T-helper 9 cell (primary cell): ENCODE measurements at regions not wholly inside any gene's neighbourhood (a gene's known extent, or its start where the extent isn't known, plus 50 kb on each side); places are given as distances from the start of the nearest gene placed in this dataset.

ENCODE experiments used
- DNase-seq: peaks from one replicate; pipeline ENCODE4 v3.0.0-alpha.2; 2020

DNA sequence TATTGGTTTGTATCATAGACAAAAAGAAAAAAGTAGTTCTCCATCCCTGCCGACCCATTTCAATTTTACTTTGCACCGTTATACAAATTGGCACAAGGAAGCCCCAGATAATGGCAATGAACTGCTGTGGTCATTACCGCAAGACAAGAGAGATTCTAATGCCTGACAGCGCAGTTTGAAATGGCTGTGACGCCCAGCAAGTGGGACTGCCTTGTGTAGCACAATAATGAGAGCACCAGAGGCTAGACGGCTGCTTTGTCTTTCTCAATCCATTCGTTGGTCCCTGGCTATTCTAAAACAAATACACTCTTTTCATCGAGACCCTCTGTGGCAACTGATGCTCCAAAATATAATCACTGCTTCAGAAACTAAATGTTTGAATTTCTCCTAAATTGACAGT lies 192.4 kb upstream of the NEIL3 start:
- DNase-seq: no peak

DNA sequence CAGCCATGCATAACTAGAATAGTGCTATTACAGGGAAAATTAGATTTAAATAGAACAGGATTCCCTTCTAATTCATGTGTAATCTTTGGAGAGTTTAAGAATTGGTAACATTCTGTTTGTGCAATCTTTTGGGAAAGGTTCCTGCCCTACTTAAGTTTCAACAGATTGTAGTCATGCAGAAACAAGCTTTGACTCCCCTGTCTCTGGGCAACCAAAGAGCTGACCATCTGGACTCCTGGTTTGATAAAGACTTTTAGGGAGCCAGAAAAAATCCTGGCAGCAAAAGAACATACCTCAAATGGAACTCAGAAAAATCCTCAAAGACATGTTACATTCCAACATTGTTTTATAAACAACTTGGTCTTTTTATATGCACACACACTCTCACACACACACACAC lies 191.1 kb upstream of the NEIL3 start:
- DNase-seq: no peak

DNA sequence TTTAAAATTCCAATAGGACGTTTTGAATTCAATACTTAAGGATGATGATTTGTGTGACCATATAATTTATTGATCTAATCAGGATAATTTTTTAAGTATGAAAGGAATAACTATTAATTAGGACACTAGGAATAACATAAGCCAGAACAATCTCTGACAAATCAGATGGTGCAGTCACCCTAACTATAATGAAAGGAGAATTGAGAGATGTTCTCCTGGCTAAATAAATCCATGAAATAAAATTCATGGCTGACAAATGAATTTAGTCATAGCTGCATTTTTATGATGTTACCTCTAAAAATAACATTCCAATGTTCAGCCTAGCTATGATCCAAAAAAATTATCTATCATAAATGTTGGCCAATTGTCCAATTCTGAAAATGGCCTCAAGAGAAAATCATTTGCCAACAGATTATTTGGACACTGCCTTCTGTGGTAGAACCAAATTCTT lies 190.6 kb upstream of the NEIL3 start:
- no peak for DNase-seq

DNA sequence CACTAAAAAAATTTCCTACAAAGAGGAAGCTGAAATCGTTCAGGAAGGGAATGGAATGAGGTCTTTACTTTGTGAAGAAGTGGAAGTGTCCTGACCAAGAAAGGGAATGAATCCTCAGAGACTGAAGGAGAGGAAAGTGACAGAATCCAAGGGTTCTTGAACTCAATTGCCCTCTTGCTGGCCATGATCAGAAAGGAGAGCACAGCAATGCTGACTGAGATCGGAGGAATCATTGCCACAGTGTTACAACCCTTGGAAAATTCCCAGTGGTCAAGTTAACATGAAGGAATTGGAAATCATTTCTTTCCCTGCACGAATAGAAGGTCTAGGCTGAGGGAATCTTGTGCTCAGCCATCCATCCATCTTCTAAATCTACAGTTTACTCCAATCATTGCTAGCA lies 190.0 kb upstream of the NEIL3 start:
- DNase-seq: no peak

DNA sequence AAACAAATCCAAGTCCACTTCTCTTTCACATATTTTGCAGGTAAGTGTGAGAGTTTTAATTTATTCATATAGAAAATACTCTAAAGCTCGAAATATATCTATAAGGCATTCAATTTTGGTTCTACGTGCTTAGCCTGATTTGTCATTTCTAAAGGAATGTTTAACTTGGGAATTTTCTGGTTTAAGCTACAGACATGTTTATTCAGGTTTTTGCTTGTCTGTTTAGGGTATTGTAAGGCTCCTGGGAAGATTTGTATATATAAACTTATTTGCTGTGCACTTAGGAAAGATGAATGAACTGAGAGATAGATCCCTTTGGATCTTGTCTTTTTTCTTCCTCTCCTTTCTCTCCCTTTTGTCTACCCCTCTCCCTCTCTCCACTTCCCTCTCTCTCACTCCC lies 185.9 kb upstream of the NEIL3 start:
- DNase-seq: no peak

DNA sequence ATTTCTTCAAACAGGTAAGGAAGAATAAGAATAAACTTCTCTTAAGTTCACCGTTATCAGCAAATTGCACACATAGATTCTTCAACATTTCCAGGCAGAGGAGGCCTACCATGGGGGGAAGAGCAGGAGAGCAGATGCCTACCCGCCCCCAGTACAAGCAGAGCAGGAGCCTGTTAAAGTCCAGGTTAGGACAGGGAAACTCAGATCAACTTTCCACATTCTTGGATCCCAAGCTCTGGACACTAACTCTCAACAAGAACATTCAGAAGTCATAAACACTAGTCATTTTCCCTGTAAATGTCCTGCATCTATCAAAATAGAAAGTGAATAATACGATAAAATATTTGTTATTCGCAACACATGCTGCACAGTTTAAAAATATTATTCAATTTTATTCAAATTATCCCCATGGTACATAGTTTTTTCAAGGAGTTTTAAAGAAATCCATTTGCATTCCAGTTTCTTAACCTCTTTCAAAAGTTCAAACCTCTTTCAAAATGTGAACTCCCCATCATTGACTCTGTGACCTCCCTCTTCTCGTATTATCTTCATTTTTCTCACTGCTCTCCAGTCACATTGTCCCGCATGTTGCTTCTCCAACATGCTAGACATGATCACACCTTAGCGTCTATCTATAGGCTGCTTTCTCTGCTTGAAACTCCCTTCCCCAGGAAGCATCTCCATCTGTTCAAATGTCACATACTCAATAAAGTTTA lies 185.2 kb upstream of the NEIL3 start:
- no peak for DNase-seq

DNA sequence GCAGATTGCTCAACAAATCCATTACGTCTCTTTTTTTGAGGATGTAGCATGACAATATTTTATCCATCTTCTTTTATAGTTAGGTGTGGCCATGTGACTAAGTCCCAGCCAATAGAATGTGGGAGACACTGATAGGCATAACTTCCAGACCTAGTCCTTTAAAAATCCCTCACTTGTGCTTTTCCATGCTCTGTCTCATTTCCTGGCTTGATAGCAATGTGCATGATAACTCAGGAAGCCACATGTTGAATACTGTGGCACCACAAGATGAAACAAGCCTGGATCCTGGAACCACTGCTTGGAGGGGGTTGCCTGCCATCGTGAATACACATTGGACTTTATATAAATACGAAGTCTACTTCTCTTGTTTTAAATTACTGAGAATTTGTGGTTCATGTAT lies 184.0 kb upstream of the NEIL3 start:
- DNase-seq: no peak

DNA sequence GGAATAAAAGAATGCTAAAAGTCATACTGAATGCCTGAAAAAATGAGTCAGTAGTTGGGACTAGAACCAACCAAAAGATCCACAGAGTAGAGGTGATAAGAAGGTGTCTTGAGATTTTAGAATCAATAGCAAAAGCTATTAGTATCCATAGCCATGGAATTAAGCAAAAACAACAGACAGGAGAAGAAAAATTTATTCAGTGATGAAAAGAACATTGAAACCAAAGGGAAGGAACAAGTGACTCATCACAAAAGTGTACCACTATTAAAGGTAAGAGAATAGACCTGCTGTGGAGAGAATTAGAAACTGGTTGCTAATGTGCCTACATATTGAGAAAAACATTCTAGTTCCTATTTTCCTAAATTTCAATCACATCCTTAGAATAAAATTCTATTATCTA lies 182.0 kb upstream of the NEIL3 start:
- no peak for DNase-seq

DNA sequence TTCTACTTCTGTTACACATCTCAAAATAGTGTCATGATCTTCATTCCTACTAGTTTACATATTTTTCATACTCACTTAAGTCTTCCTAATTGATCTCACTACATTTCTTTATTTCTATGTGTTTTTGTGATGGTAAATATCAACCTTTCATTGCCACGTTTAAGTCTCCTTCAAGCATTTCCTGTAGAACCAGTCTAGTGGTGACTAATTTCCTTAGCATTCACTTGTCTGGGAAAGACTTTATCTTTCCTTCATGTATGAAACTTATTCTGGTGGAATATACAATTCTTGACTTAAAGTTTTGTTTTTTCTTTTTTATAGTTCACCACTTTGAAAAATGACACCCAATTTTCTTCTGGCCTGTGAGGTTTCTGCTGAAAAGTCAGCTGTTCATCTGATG lies 181.4 kb upstream of the NEIL3 start:
- DNase-seq: no peak

DNA sequence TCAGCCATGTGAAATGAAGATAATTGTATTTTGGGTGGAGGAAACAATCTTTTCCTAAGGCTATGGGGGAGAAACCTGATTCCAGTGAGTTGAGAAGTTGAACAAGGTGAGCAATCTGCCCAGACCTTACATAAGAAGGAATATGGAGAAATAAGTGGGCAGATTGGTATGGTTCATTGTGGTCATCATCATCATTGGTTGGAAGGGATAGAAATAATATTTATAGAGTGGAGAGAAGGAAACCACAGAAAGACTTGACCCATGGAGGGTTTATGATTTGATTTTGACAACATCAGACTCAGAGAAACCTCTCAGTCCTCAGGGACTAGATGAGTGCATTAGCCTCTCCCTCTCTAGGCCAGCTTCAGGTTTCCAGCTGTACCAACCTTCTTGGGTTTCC lies 177.9 kb upstream of the NEIL3 start:
- no peak for DNase-seq

DNA sequence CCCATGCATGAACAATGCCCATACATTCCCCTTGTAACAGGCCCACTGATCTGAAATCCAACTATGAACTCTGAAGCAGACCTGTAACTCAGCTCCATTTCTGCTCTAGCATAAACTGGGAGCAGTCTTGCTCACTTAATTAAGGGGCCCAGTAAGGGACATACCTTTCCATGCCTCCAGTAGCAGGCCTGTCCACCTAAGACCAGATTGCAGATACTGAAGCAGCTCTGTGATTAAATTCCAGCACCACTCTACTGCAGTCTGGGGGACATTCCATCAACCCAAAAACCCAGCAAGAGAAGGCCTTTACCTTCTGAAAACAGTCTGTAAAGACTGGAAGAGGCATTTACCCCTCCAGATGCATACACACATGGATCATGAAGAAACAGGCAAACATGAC lies 162.0 kb upstream of the NEIL3 start:
- DNase-seq: no peak

DNA sequence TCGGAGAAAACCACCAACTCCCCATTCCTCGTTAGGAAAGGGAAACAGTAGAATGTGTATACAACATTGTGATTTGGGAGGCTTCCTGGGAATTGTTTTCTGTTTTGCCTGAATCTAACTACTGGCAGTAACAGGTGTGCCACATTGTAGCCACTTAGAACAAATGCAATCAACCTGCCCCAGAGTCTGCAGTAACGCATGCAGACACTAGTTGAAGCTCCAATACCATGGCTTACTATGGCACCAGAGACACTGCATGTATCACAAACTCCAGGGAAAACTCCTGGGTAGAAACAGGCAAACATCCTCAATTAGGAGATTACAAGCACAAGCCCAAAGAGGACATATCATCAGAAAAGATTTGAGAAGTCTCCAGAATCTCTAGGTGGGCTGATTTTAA lies 154.2 kb upstream of the NEIL3 start:
- no peak for DNase-seq

DNA sequence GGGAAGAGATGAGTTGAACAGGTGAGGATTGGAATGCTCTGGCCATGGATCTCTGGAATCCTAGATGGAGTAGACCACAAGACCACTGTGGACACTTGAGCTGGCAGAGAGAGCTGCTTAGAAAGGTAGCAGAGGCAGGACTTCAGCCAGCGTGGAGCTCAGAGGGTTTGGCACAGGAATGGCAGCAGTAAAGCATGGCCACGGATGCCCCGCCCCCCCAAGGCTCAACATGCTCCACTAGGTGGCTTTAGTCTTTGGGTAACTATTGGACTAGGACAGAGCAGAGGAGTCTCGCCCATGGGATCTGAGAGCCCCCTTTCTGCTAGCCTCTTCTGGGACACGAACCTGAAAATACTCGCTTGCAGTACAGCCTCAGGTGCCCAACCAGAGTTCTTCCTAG lies 150.1 kb upstream of the NEIL3 start:
- no peak for DNase-seq

DNA sequence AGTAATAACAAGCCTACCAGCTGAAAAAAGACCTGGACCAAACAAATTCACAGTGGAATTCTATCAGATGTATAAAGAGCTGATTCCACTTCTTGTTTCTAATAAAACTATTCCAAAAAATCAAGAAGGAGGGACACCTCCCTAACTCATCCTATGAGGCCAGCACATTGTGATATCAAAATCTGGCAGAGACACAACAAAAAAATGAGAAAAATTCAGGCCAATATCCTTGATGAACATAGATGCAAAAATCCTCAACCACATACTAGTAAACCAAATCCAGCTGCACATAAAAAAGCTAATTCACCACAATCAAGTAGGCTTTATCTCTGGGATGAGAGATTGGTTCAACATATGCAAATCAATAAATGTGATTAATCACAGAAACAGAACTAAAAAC lies 147.9 kb upstream of the NEIL3 start:
- no peak for DNase-seq

DNA sequence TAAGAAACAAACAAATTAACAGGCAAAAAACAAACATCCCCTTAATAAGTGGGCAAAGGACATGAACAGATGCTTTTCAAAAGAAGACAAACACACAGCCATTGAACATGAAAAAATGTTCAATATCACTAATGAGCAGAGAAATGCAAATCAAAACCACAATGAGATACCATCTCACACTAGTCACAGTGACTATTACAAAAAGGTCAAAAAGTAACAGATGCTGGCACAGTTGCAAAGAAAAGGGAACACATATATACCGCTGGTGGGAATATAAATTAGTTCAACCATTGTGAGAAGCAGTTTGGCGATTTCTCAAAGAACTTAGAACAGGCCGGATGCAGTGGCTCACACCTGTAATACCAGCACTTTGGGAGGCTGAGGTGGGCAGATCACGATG lies 146.1 kb upstream of the NEIL3 start:
- DNase-seq: no peak

DNA sequence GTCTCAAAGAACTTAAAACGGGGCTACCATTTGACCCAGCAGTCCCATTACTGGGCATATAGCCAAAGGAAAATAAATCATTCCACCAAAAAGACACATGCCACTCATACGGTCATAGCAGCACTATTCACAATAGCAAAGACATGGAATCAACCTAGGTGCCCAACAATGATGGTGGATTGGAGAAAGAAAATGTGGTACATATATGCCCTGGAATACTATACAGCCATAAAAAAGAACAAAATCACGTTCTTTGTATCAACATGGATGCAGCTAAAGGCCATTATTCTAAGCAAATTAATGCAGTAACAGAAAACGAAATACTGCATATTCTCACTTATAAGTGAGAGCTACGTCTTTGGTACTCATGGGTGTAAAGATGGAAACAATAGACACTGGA lies 138.1 kb upstream of the NEIL3 start:
- no peak for DNase-seq

DNA sequence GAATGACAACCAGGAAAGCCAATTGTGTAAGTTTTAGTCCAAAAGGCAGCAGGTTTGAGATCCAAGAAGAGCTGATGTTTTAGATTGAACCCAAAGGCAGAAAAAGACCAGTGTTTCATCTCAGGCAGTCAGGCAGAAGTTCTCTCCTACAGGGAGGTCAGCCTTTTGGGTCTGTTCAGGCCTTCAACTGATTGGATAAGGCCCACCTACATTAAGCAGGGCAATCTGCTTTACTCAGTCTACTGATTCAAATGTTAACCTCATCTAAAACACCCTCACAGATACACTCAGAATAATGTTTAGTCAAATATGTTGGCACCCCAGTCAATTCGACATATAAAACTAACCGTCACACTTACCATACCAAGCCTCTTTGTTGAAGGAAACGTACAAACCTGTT lies 134.2 kb upstream of the NEIL3 start:
- DNase-seq: no peak

DNA sequence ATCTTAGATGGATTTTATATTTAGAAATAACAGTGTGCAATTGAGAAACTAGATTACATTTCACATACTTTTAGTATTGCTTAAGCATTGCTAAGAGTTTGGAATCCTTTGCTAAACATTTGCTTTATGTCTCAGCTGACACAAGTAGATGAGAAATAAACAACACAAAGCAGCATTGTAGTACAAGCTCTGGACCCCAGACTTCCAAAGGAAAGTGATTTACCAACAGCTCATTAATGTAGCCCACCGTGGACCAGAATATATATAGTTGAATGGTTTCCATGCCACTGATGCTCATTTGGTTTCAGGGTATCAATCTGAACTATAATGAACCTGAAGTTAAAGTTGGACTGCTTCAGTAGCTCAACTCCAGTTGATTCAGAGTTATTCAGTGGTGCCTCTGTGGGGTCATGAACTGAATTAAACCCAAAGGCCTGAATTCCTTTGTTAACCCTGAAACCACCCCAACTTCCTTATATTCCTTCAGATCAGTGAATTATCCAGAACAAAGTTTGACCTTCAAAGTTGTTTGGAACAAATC lies 132.1 kb upstream of the NEIL3 start:
- no peak for DNase-seq

DNA sequence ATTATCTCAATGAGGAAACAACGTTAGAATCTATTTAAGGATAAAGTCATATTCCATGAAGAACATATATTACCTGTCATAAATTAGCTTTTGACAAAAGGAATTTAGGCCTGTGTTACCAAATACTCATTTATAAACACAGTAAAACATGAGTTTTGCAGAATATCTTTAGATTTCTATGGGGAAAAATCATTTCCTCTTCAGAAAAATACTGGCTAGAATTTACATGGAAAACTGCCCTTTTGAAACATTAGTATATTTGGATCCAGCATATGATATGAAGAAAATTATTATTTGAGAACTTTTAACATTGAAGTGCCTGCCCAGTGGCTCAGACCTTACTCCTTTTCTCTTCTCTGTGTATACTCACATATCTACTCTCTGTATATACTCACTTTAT lies 131.4 kb upstream of the NEIL3 start:
- DNase-seq: no peak

DNA sequence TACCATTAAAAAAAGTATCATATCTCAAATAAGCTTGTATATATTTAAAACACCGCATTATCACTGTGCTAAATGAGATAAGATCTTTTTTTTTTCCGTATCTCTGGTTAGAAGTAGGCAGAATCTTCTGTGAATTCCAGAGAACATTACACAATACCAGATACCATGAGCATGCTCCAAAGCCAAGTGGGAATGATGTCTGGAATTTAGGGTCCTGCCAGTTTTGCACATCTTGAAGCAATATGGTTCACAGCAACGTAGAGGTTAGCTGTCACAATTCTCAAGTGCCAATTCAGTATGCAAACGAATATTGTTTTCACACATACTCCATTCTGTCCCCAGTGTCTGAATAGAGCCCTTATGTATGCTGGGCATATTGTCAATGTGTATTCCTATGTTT lies 127.5 kb upstream of the NEIL3 start:
- DNase-seq: no peak

DNA sequence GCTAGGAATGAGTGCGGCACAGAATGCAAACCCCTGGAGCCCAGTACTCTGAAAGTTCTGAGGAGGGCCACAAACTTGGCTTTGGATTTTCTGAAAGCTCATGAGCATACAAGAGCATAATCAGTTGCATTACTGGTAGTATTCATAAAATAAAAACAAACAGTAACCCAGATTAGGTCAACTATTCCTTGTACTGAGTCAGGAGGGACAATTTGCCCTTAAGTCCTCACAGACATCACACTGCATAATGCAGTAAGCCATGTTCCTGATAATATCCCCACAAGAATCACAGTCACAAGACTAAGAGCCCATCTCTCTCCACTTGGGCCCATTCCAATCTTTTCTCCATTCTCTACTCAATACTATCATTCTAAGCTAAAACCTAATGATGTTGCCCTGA lies 126.9 kb upstream of the NEIL3 start:
- DNase-seq: no peak

DNA sequence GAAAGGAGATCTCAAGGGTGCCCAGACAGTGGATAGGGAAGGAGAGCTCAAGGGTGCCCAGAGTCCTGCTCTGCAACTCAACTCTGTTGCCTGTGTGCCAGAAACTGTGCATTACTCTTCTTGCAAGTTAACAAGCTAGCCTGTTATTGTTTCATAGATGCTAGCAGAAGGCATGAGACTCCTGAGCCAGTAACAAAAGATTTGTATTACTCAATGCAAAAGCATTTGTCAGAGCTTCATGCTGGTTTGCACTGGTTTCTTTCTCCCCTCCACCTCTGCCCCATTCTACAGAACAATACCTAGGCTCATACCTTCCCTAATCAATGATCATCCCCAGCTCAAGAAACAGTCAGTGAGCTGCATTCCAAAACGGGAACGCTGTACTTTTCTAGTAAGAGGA lies 124.5 kb upstream of the NEIL3 start:
- DNase-seq: no peak

DNA sequence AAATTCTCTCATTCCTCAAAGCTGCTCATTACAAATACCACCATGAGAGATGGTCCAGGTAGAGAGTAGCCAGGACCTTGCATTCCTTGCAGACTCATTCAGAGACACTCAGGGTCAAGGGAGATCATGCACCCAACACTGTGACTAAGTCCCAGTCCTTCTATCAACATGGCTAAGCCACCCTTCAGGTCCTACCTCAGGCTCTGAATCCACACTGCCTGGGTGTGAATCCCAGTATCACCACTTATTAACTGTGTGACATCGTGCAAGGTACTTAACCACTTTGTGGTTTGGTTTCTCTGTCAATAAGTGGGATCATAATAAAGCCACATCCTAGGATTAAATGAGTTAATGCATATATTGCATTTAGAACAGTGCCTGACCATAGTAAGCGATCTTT lies 124.1 kb upstream of the NEIL3 start:
- DNase-seq: no peak

DNA sequence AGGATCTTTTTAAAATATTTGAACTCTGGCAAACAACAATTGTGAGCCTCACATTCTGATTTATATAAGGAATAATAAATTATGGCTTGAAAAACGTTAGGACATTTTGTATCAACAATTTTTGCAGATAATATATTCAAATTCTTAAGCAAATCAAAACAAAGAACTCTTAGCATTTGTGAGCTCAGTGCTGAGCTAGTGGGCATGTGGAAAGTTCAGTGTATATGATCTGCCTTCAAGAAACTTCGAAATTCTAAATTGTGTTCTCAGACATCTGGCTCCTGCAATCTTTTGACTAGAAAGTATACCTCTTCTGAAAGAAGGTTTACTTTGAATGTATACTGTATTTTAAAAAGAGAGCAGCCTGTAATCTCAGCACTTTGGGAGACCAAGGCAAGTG lies 122.3 kb upstream of the NEIL3 start:
- no peak for DNase-seq

DNA sequence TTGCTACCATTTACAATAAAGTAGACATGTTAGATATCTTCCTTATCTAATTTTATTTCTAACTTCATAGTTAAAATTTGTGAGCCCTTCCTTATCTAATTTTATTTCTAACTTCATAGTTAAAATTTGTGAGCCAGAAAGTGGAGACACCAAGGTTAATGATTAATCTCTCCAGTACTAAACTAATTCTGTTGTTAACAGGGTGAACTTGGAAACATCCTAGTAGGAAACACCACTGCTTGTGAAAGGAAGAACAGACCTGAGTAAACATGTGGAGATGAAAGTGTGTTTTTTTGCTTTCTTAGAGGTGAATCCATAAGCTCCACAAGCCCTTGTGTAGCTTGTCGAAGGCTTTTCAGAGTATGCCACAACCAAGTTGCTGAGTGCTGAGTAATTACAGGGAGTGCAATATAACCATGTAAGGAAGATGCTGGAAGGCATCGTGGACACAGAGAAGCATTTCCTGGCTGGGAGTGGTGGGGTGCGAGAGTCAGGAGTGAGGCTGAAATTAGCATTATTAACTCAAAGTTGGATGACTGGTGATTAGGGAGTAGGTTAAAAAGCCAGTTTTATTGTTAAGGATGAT lies 118.6 kb upstream of the NEIL3 start:
- DNase-seq: no peak
